RWPE1 (cell line): ENCODE measurements at regions not wholly inside any gene's neighbourhood (a gene's known extent, or its start where the extent isn't known, plus 50 kb on each side); places are given as distances from the start of the nearest gene placed in this dataset.

ENCODE experiments used
- CTCF ChIA-PET: fragments of 350-600 bp; sonication (Branson Sonifier 250); formaldehyde crosslinking; extraction: SDS; loops from one replicate; lab custom pipeline; 2021; lab: Yijun Ruan, JAX
- POLR2A ChIA-PET: fragments of 400-600 bp; formaldehyde crosslinking; extraction: SDS; loops from one replicate; lab custom pipeline; 2020; ENCODE audit warnings: antibody characterized with exemption; ENCODE audit not compliant: low non-redundant PET; lab: Yijun Ruan, JAX
- DNase-seq: peaks from one replicate; pipeline ENCODE4 v3.0.0; 2012; ENCODE audit warnings: low spot score
- H3K27ac ChIP-seq: fragments of 450-650 bp; 2 replicates; pipeline ENCODE4 v1.5.1; 2017
- CTCF ChIP-seq: fragments of 450-650 bp; conservative IDR thresholded peaks from 2 replicates; pipeline ENCODE4 v1.5.1; 2017; ENCODE audit warnings: low read depth, mild to moderate bottlenecking

- no peak for DNase-seq
- H3K27ac ChIP-seq = no peak overlapping the region
- ChIA-PET POLR2A (no interaction called here), CTCF (interaction anchor here (0.7 kb wide), 1 partner anchor 1723 kb away, joined by 5 read pairs; no protein-coding TSS in a partner anchor)
- no peak for TF ChIP-seq CTCF
Observed at GRCh38 chr6:88223298-88223697, 57.2 kb upstream of the CNR1 start.

- no peak overlapping the region for H3K27ac ChIP-seq
- CTCF ChIA-PET = interaction anchor here (0.7 kb wide), 1 partner anchor 207 kb away, joined by 3 read pairs; no protein-coding TSS in a partner anchor
- peak; percentile 18 for DNase-seq
- POLR2A ChIA-PET = no interaction called here
- TF ChIP-seq CTCF = no peak
Observed at GRCh38 chr6:88220493-88220892, 54.3 kb upstream of the CNR1 start.

GRCh38 chr6:88216182-88216581 is 50.0 kb upstream of the CNR1 start:
- ChIA-PET POLR2A (no interaction called here), CTCF (no interaction called here)
- H3K27ac ChIP-seq = no peak overlapping the region
- TF ChIP-seq CTCF = no peak
- no peak for DNase-seq
